ENCODE measurements at regions not wholly inside any gene's neighbourhood (a gene's known extent, or its start where the extent isn't known, plus 50 kb on each side); places are given as distances from the start of the nearest gene placed in this dataset.
A peak's percentile ranks its signal among the peaks of the same experiment; 100 is the strongest.

DNA sequence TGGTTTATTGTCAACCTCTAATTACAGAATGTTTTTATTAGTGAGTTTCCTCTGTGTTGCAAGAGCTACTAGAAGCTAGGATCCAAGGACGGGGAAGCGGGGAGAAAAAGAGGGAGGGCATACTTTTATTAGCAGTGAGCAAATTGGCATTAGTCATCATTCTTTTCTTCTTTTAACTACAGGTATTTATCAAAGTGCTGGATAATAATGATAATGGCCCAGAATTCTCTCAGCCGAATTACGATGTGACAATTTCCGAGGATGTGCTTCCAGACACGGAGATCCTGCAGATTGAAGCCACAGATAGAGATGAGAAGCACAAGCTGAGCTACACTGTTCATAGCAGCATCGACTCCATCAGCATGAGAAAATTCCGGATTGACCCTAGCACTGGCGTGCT lies 179.7 kb upstream of the MTNR1B start:
- FAIRE-seq: no peak
- H3K9me3 ChIP-seq: no peaks in the 10 kb centered on the region
- ChIA-PET POLR2A (no interaction called here), CTCF (no interaction called here)
- DNase-seq (ENCODE audit: low read depth in 1 of 2, low spot score in 1 of 2): no peak
- 0 out of 3 replicates have a peak overlapping the region, but pooled peaks have one; percentile 23 for H3K4me2 ChIP-seq
- 68% methylated on average over 9 of the region's 9 CpGs for WGBS (ENCODE audit: missing lambda C conversion rate)
- H3K4me1 ChIP-seq: 0 out of 3 replicates have a peak, but pooled peaks cover 5% of the 10 kb centered on the region
- no peak for ATAC-seq
- no peak overlapping the region for H3K4me3 ChIP-seq
- no peak overlapping the region for H3K27ac ChIP-seq
- TF ChIP-seq, protein P1, sequence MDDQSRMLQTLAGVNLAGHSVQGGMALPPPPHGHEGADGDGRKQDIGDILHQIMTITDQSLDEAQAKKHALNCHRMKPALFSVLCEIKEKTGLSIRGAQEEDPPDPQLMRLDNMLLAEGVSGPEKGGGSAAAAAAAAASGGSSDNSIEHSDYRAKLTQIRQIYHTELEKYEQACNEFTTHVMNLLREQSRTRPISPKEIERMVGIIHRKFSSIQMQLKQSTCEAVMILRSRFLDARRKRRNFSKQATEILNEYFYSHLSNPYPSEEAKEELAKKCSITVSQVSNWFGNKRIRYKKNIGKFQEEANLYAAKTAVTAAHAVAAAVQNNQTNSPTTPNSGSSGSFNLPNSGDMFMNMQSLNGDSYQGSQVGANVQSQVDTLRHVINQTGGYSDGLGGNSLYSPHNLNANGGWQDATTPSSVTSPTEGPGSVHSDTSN (IDR thresholded peaks at IDR 0.05): no peak
- no peak for TF ChIP-seq SMC3 (IDR thresholded peaks at IDR 0.05)
- TF ChIP-seq GATA3 (IDR thresholded peaks at IDR 0.05; ENCODE audit: borderline replicate concordance): no peak
- no peak for TF ChIP-seq HEYL (CRISPR knock-in tag; IDR thresholded peaks at IDR 0.05)
- TF ChIP-seq NR3C1 (IDR thresholded peaks at IDR 0.05): no peak
- TF ChIP-seq JUN (IDR thresholded peaks at IDR 0.05): no peak

DNA sequence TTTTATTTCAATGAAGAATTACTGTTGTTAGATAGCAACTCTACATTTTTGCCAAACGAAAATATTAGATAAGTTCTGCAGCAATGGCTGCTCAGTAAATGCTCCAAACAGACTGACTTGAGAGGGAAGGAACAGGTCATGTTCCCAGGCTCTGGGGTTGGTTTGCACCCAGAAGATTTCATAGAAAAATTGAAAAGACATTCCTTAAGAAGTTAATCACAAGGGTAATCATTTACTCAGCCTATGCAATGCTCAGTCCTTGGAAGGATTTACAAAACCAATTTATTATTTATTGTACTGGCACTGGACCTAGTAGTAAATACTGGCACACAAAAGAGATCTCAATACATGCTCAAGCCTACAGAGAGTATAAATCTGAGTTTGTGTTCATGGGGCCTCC lies 179.1 kb upstream of the MTNR1B start:
- Histone ChIP-seq H3K4me2 (0 out of 3 replicates have a peak overlapping the region, but pooled peaks have one; percentile 23), H3K4me1 (0 out of 3 replicates have a peak, but pooled peaks cover 5% of the 10 kb centered on the region), H3K4me3 (no peak overlapping the region), H3K9me3 (no peaks in the 10 kb centered on the region), H3K27ac (no peak overlapping the region)
- CTCF ChIA-PET: no interaction called here
- 5% methylated on average over 1 of the region's 1 CpG for WGBS (ENCODE audit: missing lambda C conversion rate)
- FAIRE-seq: no peak
- peak in 1 of 2 experiments; percentile 15 for DNase-seq (ENCODE audit: low read depth in 1 of 2, low spot score in 1 of 2)
- ATAC-seq: no peak
- POLR2A ChIA-PET: no interaction called here
- TF ChIP-seq ZSCAN20 (CRISPR knock-in tag; IDR thresholded peaks at IDR 0.05) (no peak), RAD21 (conservative IDR thresholded peaks at IDR 0.05 in 1 of 2, IDR thresholded peaks at IDR 0.05 in 1 of 2) (no peak), SMC3 (IDR thresholded peaks at IDR 0.05) (no peak), RCOR1 (IDR thresholded peaks at IDR 0.05; ENCODE audit: low read depth, low read length) (no peak), CEBPB (IDR thresholded peaks at IDR 0.05) (no peak), NPAS2 (CRISPR knock-in tag; IDR thresholded peaks at IDR 0.05; ENCODE audit: borderline replicate concordance) (no peak), MYC (IDR thresholded peaks at IDR 0.05; ENCODE audit: borderline replicate concordance, low read length) (no peak), HOXB13 (CRISPR knock-in tag; IDR thresholded peaks at IDR 0.05; ENCODE audit: low read depth) (no peak)
- TF ChIP-seq, protein P2, sequence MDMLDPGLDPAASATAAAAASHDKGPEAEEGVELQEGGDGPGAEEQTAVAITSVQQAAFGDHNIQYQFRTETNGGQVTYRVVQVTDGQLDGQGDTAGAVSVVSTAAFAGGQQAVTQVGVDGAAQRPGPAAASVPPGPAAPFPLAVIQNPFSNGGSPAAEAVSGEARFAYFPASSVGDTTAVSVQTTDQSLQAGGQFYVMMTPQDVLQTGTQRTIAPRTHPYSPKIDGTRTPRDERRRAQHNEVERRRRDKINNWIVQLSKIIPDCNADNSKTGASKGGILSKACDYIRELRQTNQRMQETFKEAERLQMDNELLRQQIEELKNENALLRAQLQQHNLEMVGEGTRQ (IDR thresholded peaks at IDR 0.05): no peak
- TF ChIP-seq, protein P1 (IDR thresholded peaks at IDR 0.05): no peak
- TF ChIP-seq, protein P3, sequence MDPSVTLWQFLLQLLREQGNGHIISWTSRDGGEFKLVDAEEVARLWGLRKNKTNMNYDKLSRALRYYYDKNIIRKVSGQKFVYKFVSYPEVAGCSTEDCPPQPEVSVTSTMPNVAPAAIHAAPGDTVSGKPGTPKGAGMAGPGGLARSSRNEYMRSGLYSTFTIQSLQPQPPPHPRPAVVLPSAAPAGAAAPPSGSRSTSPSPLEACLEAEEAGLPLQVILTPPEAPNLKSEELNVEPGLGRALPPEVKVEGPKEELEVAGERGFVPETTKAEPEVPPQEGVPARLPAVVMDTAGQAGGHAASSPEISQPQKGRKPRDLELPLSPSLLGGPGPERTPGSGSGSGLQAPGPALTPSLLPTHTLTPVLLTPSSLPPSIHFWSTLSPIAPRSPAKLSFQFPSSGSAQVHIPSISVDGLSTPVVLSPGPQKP (IDR thresholded peaks at IDR 0.05; ENCODE audit: low read depth, low read length): no peak

DNA sequence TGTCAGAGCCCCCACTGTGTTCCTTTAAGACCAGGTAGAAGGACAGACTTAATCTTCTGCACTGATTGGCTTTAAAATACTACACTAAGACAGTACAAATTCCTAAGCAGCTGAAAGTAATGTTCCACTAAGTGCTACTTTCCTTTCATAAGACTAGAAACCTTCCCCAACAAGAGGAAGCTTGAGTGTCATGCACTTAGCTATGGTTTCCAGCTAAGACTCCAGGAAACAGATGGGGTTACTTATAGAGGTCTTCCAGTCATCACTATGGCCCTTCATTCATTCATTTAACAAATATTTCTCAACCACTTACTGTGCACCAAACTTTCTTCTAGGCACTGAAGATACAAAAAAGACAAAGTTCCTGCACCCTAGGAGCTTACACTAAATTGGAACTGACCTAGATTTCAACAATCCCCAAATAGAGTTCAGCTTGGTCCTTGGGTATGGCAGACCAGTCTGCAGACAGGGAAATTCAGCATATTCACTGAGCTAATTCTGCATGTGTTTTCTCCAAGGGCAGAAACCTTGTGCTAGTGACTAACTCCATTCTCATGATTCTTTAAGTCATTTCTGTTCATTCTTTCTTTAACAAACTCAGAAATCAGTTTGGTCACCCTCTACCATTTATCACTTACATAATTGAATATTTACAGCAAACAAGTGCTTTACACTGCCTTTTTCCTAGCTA lies 178.4 kb upstream of the MTNR1B start:
- POLR2A ChIA-PET: no interaction called here
- ATAC-seq (no peak), FAIRE-seq (no peak), DNase-seq (ENCODE audit: low read depth in 1 of 2, low spot score in 1 of 2) (no peak)
- Histone ChIP-seq H3K27ac (no peak overlapping the region), H3K4me3 (no peak overlapping the region), H3K4me1 (0 out of 3 replicates have a peak, but pooled peaks cover 5% of the 10 kb centered on the region), H3K4me2 (0 out of 3 replicates have a peak overlapping the region, but pooled peaks have one; percentile 16), H3K9me3 (no peaks in the 10 kb centered on the region)
- CTCF ChIA-PET: no interaction called here
- TF ChIP-seq RFX5 (IDR thresholded peaks at IDR 0.05) (no peak), CBX2 (IDR thresholded peaks at IDR 0.05; ENCODE audit: borderline replicate concordance, low read depth) (no peak), RAD21 (conservative IDR thresholded peaks at IDR 0.05 in 1 of 2, IDR thresholded peaks at IDR 0.05 in 1 of 2) (no peak), NPAS2 (CRISPR knock-in tag; IDR thresholded peaks at IDR 0.05; ENCODE audit: borderline replicate concordance) (no peak), HOXB5 (CRISPR knock-in tag; IDR thresholded peaks at IDR 0.05) (no peak), BHLHE40 (IDR thresholded peaks at IDR 0.05; ENCODE audit: low read depth, low read length) (no peak), POLR2A (IDR thresholded peaks at IDR 0.05; ENCODE audit: low read length) (no peak), ZFP36 (IDR thresholded peaks at IDR 0.05; ENCODE audit: borderline replicate concordance, partially characterized antibody) (no peak), JUN (IDR thresholded peaks at IDR 0.05) (no peak), MYC (IDR thresholded peaks at IDR 0.05; ENCODE audit: borderline replicate concordance, low read length) (no peak), ESRRA (IDR thresholded peaks at IDR 0.05; ENCODE audit: borderline replicate concordance, low read length) (no peak), MAZ (IDR thresholded peaks at IDR 0.05; ENCODE audit: borderline replicate concordance, low read depth, low read length) (no peak), PHF8 (IDR thresholded peaks at IDR 0.05; ENCODE audit: borderline replicate concordance, low read depth) (no peak)
- TF ChIP-seq, protein P3 (IDR thresholded peaks at IDR 0.05; ENCODE audit: low read depth, low read length): no peak
- TF ChIP-seq, protein P4, sequence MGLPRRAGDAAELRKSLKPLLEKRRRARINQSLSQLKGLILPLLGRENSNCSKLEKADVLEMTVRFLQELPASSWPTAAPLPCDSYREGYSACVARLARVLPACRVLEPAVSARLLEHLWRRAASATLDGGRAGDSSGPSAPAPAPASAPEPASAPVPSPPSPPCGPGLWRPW (IDR thresholded peaks at IDR 0.05): no peak
